GM21360 (cell line): ENCODE measurements at regions not wholly inside any gene's neighbourhood (a gene's known extent, or its start where the extent isn't known, plus 50 kb on each side); places are given as distances from the start of the nearest gene placed in this dataset.
"Not testable (repeated sequence)": the region's sequence is repeated elsewhere in the genome, so short reads cannot be mapped to it uniquely, and the experiment has no call there.

Source experiments
- ATAC-seq: cut with Tn5 transposase; IDR thresholded peaks from one replicate; pipeline ENCODE4 v1.9.1; 2021; ENCODE audit warnings: mild to moderate bottlenecking, moderate library complexity; ENCODE audit not compliant: unreplicated experiment

DNA sequence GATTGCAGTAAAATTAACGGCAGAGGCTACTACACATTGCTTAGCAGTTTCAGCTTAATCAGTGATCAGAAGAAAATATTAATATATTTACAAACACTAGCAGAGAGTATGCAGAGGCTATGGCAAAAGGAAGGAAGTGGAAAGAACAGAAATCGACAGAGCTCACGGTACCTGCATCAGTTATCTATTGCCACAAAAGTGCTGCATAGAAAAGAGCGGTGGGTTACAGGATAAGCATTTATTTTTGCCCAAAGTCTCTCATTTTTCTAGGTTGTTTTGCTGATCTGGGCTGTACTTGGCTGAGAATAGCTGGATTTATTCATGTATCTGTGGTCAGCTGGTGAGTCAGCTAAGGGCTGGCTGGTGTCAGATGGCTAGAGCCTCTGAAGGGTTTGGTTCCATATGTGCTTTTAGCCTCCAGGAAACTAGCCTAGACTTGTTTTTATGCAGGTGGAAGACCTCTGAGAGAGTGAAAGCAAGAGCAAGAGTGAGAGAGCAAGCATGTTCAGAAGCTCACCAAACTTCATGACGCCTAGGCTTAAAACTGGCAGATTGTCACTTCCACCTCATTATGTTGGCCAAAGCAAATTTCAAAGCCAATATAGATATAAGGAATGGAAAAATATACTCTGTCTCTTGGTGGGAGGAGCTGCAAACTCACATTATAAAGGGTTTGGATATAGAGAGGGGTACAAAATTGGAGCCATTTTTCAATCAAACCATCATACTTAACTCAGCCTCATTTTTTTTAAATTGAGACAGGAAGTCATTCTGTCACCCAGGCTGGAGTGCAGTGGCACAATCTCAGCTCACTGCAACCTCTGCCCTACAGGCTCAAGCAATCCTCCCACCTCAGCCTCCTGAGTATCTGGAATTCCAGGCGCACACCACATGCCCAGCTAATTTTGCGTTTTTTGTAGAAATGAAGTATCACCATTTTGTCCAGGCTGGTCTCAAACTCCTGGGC is 153.2 kb upstream of the RPL34 start:
- peak; percentile 82 for ATAC-seq

DNA sequence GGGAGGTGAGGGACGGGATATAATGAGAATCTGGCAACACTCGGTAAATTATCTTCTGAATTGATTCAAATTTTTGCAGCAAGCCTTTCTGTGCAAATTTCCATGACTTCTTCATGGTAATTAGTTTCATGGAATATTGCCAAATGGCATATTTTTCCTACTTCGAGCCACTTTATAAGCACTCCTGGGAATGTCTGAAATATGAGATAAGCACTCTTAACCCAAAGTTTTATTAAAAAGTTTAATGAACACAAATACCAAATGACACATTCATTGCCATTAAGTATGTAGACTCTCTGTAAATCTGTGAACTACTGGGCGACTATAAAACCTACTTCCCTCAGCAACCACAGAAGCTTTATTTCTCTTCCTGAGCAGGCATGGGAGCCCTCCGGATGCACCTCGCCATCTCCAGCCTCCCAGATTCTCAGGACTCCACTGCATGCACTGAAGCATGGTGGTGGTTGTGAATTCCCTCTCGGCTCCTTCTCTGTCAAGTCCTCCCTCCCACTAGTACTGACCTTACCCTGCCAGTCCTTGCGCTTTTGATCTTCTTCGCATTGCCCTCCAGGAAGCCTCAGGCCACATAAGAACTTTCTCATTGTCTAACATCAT is 154.4 kb upstream of the RPL34 start:
- no peak for ATAC-seq

DNA sequence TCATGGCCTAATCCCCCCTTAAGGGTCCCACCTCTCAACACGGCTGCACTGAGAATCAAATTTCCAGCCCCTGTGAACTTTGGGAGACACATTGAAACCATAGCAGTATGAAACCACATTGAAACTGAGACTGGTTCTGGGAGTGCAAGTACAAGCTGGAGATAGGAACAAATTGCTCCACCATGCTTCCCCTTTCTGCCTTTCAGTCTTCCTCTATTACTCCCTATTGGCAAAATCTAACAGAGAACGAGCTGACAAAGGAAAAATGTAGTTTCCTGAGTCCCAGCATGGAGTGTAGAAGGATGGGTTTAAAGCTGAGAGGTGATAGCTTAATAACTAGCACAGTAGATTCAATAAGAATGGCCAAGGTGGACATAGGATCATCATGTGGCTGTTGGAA is 161.7 kb upstream of the RPL34 start:
- no peak for ATAC-seq

DNA sequence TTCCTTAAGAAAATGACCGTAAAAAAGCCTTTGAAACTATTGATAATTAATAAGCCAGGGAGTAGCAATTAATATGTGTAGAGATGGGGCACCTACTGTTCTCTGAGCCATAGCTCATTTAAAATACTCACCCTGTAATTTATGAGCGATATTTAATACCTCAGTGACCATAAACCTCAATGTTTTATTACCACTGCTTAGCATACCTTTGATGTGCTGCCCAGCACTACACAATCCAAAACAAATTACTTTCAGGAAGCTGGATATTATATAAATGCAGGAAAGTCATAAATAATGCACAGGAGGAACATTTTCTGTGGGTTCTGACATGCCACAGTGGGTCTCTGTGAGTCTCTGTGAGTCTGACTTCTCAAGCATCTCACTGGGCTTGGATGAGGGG is 166.1 kb upstream of the RPL34 start:
- no peak for ATAC-seq

DNA sequence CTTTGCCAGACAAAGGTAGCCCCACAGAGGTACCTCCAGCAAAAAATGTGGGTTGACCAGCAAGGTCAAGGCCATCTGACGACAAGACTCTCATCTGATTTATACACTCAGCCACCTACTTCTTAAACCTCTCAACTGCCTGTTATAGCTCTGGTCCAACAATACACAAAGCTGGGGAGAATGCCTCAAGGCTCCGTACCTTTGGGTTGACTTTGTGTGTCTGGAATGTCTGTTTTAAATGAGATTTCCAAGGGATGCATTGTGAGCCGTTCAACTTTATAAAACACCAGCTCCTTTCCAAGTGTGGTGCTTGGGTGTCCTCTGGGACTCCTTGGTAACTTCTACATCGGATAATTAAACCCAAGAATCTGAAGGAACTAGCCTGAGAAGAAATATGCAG is 167.0 kb upstream of the RPL34 start:
- ATAC-seq = no peak

DNA sequence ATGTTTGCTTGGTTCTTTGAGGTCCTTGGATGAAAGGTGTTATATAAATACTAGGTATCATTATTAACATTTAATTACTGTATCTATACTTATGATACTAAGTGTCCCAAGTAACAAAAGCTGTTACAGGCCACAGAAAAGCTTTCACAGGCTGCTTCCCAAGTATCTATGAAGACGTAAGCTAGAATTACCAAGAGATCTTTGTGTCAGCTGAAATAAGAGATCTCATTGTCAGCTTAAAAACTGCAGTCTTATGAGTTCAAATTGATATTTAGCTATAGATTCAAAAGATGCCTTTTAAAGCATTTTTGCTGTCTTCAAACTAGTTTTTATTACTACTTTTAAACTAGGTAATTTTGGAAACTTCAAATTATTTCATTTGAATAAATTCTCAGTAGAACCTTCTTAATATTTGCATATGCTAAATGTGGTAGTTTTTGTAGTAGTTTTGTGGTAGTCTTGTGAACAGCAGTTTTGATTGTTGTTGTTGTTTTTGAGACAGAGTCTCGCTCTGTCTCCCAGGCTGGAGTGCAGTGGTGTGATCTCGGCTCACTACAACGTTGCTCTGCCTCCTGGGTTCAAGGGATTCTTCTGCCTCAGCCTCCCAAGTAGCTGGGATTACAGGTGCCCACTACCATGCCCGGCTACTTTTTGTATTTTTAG is 170.0 kb upstream of the RPL34 start:
- ATAC-seq = no peak

DNA sequence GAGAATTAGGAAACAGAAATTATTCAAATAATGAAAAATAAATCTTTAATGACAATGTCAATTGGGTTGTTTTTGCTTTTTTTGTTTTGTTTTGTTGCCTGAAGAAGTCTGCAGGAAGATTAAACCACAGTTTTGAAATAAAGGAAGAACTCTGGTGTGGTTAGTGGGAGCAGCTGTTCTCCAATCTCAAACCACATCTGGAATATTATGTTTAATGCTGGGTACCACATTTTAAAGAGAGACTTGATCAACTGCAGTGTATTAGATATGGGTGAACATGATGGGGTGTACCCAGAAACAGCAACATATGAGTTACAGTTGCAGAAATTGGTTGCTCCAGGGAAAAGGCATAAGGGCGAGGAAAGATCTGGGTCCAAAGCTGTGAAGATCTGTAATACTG is 171.2 kb upstream of the RPL34 start:
- ATAC-seq = no peak

DNA sequence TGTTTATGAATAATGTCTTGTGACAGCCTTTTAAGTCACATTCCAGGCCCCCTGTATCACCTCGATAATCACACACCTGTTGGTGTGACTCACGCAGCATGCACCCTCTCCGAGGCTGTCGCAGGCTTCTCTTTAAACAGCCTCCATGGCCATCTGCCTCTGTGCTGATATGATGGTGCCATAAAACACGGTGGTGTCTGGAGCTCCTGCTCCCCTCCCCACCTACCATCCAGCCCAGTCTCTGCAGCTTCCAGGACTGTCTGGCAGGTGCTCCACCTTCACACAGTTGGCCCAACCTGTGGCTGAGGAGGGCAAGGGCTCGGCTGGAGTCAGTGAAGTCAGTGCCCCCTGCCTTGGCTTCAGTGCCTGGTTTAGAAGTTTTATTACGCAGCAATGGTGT is 173.8 kb upstream of the RPL34 start:
- no peak for ATAC-seq

DNA sequence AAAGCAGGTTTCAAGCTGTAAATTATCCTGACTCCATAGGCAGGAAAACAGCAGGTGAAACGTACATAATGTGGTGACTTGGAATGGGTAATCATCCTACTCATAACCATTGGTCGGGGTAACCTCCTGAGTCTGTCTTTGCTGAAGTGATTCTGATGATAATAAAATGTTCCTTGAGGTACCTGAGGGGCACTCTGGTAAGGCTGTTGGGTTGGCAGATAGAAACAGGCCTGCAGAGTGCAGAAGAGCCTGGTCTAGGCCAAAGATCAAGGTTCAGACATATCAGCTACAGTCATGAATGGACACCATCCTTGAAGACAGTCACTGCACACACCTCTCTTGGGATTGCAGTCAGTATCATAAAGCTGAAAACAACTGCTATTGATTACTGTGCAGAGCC is 174.7 kb upstream of the RPL34 start:
- no peak for ATAC-seq

DNA sequence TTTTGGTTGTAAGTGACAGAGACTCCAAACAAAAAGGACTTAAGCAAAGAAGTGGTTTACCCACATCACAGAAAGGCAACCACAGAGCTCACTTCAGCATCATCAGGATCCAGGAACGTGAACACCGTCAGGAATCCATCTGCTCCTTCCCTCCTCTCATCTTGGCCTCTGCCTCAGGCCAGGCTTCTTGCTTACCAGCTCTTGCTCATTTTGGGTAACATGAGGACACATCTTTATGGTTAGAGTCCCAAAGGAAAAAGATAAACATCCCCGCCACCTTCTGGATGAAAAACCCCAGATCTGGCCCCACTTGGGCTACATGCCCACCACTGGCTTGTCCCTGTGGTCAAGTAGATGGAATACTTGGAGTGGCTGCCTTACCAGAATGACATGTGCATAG is 176.8 kb upstream of the RPL34 start:
- ATAC-seq = no peak

DNA sequence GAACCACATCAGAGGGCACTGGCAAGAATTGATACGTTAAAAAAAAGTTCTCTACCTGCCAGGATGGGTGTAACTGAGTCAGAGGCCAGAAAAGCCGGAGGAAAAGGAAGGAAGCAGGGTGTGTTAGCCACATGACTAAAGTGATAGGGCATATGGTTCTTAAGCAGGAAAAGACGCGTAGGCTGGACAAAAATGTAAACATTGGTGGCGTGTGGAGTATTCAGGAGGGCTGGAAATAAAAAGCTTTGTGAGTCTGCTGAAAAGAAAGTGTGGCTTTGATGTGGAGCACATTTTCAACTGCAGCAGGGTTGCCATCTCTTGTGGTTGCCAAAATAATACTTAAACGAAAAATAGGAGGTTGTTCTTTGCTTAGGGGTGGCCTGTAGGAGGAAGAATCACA is 186.5 kb upstream of the RPL34 start:
- no peak for ATAC-seq

DNA sequence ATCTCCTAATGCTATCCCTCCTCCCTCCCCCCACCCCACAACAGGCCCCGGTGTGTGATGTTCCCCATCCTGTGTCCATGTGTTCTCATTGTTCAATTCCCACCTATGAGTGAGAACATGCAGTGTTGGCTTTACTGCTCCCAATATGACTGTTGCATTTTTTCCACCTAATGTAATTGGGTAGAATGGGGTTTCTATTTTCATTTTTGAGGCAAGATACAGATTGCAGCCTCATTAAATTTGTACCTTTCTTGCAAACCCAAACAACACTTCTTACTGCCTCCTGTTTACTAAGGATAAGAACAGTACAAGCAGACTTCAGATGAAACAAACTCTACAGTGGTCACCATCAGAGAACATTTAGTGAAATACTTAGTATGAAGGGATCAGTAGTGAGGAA is 187.0 kb upstream of the RPL34 start:
- not testable (repeated sequence) for ATAC-seq

DNA sequence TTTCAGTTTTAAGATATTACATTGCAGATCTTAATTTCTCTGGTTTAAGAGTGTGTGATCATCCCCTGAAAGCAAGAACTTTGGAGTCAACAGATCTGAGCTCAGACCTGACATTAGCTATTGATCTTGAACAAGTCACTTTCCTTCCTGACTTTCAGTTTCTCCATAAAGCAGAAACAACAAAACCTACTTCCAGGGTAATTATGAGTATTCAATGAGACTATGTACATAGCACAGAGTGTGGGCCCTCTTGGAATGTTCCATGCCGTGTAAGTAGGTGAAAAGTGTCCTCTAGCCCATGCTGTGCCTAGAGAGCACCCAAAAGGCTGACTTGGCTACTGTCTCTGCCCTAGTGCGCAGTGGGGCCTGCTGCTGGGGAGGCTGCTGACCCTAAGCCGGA is 188.0 kb upstream of the RPL34 start:
- no peak for ATAC-seq

DNA sequence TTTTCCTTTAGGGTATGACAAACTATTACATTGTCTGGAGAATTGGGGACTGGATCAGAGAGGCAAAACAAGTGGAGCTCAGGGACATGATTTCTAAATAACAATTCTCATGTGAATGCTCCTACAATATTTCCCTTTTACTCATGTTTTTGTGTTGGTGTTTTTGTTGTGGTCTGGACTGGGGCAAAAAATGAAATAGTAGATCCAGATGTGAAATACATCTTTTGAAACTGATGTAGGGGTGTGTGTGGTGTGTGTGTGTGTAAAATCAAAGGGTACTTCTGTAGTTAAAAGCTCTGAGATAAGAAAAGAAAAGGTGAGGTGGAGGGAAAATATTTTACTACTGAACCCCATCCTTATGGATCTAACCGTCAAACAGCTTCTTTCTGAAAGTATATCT is 188.4 kb upstream of the RPL34 start:
- ATAC-seq = no peak

DNA sequence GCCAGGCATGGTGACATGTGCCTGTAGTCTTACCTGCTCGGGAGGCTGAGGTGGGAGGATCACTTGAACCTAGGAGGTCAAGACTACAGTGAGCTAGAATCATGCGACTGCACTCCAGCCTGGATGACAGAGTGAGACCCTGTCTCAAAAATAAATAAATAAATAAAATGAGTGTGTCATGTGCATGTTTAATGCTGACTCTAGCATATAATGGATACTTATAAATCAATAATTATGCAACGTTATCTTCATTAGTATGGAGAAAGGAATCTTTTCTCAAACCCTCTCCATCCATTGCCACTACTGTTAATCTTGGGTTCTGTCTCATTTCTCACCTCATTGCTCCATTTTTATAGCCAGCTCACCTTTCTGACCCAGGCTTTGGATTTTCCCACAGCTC is 189.5 kb upstream of the RPL34 start:
- no peak for ATAC-seq

DNA sequence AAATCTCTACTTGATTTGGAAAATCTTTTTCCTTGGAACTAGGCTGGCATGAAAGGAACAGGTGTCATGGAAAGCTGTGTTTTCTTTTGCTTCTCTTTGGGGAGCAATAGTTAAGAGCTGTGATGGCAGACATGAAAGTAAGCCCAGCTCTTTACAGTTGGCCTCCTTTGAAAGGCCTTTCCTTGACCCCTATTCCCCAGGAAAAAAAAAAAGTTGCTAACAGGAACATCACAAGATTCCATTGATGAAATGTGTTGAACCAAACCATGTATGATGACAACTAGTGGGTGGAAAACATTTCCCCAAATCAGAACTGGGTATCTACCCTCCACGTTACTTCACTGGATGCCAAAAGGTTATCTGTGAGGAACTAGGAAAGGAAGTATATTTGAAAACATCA is 190.7 kb upstream of the RPL34 start:
- ATAC-seq = no peak

DNA sequence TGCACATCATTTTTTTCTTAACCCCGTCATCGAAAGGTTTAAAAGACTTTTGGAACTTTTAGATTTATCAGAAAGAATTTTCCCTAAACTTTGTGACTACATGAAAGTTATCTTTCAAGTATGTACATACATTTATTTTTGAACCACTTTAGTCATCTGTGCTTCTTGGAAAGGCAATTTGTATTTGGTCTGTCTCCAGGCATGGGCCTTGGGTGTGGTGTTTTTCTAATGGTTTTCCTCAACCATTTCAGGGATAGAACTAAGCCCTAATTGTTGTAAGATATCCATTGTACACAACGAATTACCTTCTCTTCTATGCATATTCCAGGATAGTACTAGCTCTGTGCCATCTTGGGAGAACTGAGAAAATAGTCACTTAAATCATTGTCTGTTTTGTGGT is 191.5 kb upstream of the RPL34 start:
- no peak for ATAC-seq

DNA sequence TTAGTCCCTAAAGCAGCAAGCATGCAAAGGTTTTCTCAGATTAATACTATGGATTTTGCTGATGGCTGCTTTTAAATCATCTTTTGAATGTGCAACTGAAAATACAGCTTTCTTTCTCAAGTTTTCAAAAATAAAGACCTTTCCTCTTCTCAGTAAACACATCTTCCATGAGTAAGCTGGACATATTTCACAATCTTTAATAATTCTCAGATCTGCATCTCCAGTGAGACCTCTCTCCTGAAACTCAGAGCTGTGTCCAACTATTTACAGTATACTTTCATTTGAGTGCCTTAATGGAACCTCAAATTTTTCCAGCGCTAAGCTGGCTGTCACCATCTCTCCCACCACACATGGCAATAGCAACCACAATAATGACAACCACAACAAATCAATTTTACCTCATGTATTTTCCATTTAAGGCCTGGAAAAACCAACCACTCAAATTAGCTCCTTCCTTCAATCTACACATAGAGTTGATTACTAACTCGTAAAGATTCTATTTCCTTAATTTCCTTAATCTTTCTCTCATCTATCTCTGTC is 192.4 kb upstream of the RPL34 start:
- ATAC-seq = no peak

DNA sequence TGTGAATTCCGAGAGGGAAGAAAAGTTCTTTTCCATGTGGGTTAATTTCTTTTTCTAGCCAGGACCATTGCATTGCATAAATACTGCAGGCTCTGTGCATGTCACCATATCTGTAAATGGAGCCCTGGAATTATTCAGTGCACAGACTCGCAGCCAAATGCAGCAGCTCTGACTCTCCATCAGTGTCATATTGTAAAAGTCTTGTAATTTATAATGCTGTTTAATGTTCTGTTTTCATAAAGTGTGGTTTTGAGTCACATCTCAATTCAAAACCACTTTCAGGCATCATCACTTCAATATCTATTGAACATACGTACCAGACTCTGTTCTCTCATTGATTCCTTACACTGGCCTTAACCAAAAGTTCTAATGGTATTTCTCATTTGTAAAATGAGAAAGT is 193.9 kb upstream of the RPL34 start:
- no peak for ATAC-seq

DNA sequence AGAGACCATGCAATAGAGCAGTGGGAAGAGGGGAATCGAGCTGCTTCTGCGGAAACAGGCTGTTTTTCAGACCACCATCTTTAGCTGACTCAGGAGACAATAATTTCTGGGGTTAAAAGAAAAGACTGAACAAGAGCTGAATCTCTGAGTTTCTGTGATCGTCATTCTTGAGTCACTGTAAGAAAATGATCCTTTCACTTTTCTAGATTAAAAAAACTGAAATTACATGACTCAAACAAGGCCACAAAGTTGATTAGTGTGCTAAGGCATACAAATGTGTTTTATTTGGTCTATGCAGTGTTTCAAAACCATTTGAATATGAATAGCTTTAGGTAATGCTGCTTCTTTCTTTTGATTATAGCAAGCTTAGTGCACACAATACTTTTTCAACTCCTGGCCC is 194.4 kb upstream of the RPL34 start:
- ATAC-seq = no peak

DNA sequence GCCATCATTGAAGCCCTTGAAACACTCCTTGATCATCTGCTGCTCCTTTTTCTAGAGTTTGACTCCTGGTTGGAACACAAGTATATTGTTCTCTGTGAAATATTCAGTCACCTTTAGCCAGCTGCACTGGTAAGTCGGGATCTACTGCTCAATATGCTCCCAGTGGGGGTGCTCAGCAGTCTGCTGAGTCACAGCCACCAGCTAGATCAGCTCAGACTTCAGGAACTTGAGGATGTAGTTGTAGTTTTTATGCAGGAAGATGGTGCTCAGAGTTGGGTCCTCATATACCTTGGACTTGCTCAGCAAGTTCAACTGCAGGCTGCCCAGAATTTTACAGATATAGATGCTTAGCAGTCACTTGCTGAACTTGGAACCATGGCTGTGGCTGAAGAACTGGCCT is 202.5 kb upstream of the RPL34 start:
- ATAC-seq = no peak

DNA sequence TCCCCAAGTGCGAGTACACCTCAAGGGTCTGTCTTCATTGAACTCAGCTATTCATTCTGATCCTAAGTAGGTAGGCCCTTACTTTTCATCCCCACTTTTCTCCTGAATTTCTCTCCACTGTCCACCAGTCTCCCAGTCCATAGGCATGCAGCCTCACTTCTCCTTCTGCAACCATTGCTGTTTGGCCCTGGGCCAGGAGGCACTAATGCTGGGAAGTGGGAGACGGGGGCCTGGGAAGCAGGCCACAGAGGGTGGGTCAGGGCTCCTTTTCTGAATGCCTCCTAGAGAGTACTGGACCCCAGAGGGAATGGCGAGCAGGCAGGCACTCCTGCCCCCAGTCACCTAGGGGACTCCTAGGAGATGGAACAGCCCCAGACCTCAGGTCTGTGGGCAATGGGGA is 203.5 kb upstream of the RPL34 start:
- no peak for ATAC-seq
